Activated CD4-positive, alpha-beta T cell treated with anti-CD3 and anti-CD28 coated beads for 48 hours (primary cell): ENCODE measurements at regions not wholly inside any gene's neighbourhood (a gene's known extent, or its start where the extent isn't known, plus 50 kb on each side); places are given as distances from the start of the nearest gene placed in this dataset.

Source experiments
- DNase-seq: peaks from one replicate; pipeline ENCODE4 v3.0.0-alpha.2; 2020

DNA sequence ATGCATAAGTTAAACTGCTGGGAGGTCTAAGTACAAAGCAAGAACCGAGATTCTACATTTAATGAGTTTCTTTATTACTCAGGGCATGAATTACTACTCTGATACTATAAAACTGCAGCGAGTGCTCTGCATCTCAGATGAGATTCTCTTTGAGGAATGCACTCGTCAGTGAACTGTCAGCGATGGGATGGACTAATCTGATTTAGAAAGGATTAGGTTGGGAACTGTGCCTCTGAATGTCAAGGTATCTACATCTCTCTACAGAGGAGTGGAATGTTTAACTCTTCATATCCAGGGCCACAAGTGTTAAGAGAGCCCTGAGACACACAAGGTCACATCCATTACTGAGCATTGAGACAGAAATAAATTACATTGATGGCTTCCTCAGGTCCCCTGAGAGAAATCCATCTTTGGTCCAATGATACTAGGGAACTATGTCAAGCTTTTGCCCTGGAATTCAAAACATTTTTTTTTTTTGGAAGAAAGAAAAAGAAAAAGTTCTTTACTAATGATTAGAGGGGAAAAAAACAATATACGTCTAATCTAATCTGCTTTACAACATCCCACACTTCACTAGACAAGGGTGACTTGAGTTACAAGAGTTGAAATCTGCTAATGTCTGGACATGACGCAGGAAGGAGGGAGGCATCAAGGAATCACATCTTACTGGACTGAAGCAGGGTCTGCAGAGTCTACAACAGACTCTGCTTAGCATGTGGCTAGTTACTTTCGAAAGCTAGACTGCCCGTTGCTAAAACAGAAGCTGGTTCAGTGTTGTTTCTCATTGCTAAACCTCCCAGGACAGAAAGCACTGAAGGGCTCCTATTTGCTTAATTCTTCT, 270.0 kb upstream of the TLE4 start:
- no peak for DNase-seq

DNA sequence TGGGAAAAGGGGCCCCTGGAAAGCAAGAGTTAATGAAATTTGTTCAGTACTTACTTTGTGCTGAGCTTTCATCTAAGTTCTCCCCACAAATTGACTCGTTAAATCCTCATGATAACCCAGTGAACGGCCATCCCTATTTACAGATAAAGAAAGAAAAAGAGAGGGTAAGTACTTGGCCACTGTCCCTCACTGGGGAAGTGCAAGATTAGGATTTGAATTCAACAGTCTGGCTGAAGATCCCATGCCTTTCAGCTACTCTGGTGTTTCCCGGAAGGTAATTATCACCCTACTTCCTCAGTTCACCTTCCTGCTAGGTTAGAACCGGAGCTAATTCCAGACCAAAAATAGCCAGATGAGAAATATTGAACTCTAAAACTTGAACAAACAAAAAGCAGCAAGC, 269.2 kb upstream of the TLE4 start:
- DNase-seq: no peak

DNA sequence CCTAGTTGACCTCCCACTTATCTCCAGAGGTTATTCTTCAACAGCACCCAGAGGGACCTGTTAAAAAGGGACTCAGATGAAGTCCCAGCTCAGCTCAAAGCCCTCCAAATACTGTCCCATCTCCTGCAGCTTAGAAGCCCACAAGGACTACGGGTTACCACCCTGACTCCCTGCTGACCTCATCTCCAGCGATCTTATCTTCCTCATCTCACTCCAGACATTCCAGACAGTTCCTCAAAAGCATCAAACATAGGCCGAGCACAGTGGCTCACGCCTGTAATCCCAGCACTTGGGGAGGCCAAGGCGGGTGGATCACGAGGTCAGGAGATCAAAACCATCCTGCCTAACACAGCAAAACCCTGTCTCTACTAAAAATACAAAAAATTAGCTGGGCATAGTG, 263.8 kb upstream of the TLE4 start:
- DNase-seq: no peak

DNA sequence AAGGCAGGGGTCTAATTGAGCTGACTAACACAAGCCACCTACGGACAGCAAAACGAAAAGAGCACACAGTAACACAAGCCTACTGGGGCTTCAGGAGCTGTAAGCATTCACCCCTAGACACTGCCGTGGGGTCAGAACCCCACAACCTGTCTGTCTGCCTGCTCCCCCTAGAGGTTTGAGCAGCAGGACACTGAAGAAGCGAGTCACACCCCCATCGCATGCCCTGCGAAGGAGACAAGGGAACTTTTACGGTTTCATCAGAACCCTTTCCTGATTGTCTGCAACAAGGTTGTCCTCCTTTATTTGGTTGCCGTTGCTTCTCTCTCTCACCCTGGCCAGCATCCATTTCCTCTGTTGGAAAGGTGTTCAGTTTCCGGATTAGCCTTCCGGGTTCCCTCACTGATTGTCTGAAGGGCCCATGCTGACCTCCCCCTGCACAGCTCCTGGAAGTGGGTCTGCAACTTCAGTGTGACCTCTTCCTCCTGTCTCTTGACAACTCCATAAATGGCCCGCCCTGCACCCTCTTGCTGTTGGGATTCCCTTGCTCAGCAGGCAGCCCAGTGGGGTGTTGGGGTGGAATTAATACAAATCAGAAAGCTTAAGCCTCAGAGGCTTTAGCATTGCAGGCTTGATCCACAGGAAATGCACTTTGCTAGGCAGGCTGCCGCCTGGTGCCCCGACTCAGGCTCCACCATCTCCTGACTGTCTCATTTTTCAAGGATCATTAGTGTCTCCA, 258.9 kb upstream of the TLE4 start:
- DNase-seq: no peak

DNA sequence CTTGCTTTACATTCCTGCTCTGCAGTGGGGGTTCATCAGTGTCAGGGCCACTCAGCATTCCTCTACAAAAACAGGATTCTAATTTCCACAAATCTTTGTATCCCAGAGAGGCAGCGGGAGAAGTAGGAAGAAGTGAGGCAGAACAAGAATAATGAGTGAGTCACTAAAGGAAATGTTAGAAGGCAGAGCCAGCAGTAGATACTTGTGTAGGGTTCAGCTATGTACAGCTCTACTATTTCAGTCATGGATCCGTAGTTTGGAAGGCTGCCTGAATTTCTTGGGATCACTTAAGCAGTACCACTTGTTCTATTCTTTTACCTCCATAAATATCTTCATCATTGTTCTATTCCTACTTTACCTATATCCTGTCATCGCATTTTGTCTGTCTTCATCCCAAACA, 246.3 kb upstream of the TLE4 start:
- no peak for DNase-seq

DNA sequence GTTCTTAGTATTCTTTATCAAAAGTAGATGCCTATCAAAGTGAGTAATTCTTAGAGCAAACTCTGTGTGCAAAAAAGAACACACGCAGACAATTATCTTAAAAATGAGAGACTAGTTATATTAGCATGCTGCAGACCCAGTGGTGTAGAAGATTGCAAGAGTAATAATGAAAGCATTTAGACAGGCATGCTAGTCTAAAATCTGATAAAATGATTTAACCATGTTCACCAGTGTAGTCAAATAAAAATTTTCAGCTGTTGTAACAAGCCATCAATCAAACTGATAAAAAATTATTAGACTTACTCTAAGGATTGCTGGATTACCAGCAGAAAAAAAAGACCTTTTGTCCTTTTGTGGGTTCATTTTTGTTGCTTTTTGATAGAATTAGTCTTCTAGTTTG, 241.9 kb upstream of the TLE4 start:
- no peak for DNase-seq

DNA sequence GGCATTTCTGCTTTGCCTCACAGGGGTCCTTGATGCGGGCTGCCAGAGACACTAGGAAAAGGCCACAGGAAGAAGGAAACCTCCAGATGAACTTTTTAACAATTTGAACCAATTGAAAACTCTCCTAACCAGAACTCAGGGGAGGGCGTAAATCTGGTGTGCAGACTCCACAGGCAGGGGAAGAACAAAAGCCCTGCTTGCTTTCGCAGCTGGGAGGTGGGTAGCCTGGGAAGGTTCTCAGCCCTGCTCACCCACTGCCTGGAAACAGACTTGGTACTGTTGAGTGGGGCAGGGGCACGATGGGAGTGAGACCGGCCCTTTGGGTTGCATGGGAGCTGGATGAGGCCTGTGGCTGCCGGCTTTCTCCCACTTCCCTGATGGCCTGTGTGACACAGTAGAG, 237.8 kb upstream of the TLE4 start:
- DNase-seq: no peak

DNA sequence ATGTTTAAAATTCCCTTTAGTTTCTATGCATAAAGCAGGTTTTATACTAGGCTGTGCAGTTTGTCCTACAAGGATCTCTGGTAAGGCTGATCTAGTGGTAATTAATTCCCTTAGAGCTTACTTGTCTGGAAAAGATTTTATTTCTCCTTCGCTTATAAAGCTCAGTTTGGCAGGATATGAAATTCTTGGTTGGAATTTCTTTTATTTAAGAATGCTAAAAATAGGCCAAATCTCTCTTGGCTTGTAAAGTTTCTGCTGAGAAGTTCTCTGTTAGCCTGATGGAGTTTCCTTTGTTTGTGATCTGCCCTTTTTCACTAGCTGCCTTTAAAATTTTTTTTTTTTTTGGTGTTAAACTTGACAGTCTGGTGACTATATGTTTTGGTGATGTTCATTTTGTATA, 237.1 kb upstream of the TLE4 start:
- DNase-seq: no peak

DNA sequence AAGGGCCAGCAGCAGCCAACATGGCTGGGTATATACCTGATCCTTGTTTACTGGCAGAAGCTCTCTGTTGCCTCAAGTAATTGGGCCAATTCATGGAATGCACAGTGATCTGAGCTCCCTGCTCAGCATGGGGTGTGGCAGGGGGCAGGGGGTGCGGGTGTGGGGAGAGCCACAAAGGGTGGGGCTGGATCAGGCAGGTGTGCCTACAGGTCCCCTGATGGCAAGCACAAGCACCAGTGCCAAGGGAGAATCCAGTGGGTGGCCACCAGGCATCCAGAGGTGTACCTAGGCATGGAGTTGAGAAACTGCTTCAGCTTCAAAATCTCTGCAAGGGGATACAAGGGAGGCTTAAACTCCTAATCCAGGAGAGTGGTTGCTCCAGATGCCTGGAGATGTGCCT, 235.8 kb upstream of the TLE4 start:
- DNase-seq: no peak

DNA sequence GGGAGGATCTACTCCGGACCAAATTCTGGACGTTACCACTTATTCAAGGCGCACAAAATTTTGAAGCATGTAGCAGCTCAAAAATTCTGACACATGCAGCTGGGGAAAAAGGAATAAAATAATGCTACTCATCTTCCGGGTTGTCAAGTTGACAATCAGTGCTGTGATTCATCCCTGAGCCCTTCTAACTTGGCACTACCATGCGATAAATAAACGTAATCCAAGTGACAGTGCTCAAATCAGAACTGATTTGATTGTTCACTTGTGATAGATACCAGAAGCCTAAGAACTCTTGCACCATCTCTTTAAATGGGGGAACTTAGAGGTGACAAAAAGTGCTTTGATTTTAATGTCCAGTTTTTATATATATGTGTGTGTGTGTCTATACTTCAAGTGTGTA, 230.2 kb upstream of the TLE4 start:
- no peak for DNase-seq

DNA sequence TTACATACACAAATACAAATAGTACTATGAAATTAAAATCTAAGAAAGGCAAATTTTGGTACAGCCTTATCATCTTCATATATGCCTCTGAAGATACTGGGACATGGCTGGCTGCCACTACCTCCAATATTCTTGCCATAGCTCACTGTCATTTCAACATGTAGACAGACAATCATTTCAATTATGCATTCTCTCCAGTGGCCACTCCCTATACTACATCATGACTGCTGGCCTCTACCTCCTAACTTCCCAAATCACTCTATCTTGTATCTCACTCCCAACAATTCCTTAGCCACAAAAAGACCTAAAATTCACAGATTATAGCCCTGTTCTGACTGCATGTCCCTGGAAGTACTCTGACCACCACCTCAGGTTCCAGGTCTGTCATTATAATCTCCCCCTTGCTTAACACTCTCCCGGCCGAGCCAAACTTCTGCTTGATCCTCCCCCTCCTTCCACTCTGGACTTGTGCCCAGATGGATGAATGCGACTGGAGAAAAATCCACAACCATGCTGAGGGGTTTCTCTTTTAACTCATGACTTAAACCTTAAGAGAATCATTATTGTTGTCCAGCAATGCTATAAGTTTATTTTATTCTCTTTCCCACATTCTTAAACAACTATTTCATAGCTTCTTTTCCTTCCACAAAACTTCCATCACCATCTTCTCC, 225.3 kb upstream of the TLE4 start:
- no peak for DNase-seq

DNA sequence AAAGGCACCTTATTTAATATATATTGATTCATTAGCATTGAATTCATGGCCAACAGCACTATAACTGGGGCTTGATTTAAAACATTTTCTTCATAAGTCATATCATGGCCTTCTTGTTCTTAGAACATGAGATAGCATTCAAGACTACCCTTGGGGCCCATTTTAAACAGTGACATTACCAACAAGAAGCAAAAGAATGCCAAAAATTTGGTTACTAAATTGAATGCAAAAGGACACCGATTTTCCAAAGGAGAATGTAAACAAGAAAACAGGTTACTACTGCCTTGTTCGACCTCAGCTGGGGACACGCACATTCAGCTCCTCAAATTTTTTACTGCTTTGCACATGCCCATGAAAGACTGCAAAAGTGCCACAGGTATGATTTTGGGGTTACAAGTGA, 219.4 kb upstream of the TLE4 start:
- no peak for DNase-seq

DNA sequence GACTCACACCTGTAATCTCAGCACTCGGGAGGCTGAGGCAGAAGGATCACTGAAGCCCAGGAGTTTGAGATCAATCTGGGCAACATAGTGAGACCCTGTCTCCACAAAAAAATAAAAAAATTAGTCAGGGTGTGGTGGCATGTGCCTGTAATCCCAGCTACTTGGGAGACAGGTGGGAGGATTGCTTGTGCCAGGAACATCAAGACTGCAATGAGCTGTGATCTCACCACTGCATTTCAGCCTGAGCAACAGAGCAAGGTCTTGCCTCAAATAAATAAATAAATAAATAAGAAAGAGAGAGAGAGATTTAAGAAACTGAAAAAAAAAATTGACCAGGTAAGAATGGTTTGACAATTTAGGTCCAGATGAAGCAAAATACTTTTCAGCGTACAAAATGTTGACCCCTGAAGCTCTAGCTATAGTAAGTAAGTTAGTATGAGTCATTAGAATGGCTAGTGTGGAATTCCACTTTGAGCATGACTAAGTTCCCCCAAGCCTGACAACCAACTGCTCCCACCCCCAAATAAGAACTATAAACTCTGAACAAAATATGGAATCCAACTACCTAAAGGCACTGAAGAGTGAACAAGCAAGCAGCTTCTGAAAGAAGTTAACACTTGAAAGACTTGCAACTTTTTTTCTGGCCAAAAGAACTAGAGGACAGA, 217.8 kb upstream of the TLE4 start:
- no peak for DNase-seq

DNA sequence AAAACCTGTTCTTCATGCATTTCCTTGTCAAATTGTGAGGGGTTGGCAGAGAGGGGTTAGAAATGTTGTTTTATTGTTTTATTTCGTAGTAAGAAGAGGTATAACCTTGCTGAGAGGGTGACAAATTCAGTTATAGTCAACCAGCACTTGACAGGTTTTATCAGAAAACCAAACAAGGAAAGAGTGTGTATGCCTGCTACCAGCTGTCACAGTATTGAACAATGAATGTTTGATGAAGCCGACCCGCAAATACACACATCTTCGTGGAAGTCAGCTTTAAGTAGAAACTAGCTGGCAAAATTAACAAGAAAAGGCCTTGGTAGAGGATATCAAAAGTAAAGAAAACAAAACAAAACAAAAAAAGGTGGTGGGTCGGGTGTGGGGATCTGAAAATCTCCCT, 214.6 kb upstream of the TLE4 start:
- no peak for DNase-seq

DNA sequence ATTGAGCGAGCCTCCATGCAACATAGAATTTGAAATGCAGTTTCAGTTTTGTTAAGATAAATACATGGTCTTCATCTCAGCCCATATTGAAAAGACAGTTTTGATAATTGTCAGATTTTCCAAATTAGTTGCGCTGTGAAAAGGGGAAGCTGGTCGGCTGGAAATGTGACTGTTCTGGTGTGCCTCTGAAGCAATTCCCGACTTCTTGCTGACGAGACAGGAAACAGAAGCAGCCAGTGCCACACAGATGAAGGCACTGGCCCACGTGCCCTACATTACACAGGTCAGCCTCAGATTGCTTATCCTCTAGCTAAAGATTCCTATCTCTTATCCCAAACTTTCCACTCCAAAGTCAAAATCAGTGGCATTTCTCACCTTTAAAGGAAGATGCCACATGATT, 214.1 kb upstream of the TLE4 start:
- no peak for DNase-seq

DNA sequence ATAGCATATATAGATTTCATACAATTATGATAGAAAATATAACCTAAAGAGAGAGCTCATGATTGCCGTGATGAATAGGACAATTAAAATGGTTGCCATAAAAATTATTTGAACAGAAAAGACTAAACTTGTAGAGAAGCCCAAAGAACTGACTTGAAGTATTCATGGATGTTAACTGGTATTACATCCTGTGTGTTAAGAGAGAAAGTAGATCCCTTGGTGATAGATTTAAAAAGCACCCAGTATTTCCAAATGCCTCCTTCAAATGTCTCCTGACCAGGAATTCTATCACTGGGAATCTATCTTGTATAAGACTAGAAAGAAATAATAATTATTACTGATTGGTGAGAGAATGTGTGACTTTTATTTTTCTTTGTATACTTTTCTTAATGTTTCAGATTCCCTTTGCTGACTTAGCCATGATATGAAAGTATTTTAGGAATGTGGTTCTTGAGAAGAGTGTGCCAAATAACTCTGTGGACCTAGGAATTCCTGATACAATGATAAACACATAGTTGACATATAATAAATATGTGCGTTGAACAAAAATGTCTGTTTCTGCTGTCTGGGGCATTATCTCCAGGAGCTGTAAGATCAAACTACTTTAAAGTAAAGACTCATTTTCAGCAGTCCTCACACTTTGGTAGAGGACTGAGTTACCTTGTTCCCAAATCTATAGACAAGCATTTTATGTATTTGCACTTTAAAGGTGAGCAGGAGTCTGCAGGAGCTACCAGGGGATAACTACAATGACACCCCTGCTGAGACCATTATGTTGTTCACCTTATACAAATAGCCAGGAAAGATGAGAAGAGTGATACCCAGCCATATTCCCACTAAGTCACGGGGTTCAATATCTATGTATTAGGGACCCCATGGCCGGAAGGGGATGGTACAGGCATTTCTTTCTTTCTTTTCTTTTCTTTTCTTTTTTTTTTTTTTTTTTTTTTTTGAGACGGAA, 211.1 kb upstream of the TLE4 start:
- no peak for DNase-seq

DNA sequence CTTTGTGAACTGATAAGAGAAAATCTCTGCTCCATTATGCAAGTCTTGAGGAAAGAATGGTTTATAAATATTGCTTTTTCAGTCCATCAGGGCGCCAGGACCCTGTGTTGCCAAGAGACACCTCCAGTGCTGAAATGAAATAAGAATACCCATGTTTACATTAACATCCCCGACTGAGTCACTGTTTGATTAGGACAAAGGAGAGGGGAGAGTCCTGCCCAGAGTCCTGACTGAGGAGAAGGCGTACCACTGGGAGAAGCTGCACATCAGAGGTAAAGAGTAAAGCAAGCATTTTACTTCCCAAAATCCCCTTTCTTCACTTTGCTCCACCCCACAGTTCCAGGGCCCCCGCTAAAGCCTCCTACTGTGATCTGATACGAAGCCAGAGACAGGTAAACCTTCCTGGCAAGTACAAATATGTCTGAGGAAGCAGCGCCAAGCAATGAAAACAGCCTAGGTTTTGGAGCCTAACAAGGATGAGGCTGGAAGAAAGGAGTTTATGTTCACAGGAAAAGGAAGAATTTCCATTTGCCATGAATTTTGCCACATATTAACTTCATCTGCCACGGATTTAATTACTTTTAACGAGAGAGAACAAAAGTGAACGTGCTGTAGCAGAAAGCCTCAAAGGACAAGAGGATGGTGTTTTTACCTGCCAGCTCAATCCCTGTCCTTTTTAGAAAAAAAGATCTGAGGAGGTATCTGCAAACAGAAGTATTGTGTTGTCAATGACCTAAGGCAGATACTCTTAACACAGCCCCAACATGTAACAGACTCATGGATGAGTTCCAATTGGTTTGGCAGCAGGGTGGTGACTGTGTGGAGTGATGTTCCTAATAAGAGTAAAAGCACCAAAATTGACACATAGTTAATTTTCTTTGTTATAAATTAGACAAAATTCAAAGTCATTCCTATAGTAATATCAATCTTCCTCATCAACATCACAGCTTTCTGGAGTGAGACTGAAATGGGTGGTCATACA, 209.4 kb upstream of the TLE4 start:
- DNase-seq: no peak

DNA sequence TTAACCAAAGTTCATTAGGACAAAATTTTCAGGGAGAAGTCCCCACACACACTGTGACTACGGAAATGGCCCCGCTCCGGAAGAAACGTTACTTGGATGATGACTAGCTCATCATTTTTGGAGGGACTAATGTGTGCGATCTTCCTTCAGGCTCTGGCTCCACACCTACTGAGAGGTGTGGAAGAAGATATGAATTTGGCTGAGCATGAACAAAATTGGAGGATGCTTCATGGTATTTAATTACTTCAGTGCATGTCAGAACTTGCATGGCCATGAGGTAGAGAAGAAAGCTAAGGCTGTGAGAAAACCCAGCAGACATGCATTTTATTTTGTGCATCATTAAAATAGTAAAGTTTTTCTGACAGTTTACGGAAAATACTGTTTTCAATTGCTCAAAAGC, 202.1 kb upstream of the TLE4 start:
- DNase-seq: no peak

DNA sequence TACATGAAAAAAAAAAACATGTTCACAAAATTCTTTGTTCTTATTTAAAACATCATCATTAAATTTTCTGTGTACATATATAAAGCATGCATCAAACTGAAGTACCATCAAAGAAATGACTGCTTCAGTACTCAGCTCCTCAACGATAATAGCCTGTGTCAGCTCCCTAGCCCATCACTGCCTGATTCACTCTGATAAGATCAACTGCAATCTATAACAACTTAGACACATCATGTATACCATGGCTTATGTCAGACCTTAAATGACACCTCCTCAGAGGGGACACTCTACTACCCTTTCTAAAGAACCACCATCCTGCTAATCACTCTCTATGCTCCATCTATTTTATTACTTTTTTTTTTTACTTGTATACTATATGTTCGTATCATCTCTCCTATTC, 200.5 kb upstream of the TLE4 start:
- DNase-seq: no peak

DNA sequence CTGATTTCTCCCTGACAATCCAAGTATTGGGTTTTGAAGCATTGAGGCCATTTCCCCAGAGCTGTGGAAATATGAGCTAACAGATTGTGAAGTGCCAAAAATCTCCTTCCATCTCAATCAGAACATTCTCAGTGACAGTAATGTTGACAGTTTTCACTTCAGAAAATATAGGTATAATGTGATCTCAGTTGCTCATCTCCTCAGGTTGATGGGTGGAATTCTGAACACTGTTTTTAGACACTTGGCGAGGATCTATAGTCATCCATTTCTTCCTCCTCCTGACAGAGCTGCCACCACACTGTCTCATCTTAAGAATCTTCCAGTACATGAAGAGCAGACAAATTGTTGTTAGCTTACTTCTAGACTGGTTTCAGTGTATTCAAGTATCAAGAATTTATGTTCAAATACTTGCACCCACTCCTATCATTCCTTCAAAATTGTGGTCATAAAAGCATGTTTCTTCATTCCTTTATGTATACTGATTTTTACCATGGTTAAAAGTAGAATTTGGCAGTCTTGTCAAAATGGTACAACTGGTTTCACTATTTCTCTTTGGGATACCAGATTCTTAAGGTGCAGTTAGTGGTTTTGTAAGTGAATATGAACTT, 199.7 kb upstream of the TLE4 start:
- no peak for DNase-seq
